Nephron progenitor cell (in vitro differentiated cells): ENCODE measurements at regions not wholly inside any gene's neighbourhood (a gene's known extent, or its start where the extent isn't known, plus 50 kb on each side); places are given as distances from the start of the nearest gene placed in this dataset.

Source experiments
- DNase-seq: peaks from one replicate; pipeline ENCODE4 v3.0.0; 2021
- H3K27ac Mint-ChIP-seq: 2 replicates; pipeline ENCODE4 v1.8.0; 2021; ENCODE audit warnings: mild to moderate bottlenecking, moderate library complexity, mixed read lengths
- H3K27me3 Mint-ChIP-seq: 2 replicates; pipeline ENCODE4 v1.8.0; 2021; ENCODE audit warnings: mild to moderate bottlenecking, low read depth, mixed read lengths; ENCODE audit not compliant: poor library complexity
- H3K36me3 Mint-ChIP-seq: 2 replicates; pipeline ENCODE4 v1.8.0; 2021; ENCODE audit warnings: low read depth, mixed read lengths
- H3K4me1 Mint-ChIP-seq: 2 replicates; pipeline ENCODE4 v1.8.0; 2021; ENCODE audit warnings: mixed read lengths
- H3K4me3 Mint-ChIP-seq: 2 replicates; pipeline ENCODE4 v1.8.0; 2021; ENCODE audit warnings: mild to moderate bottlenecking, moderate library complexity, mixed read lengths
- H3K9me3 Mint-ChIP-seq: 2 replicates; pipeline ENCODE4 v1.8.0; 2021; ENCODE audit warnings: mild to moderate bottlenecking, moderate library complexity, mixed read lengths
- TF ChIP-seq, protein P1 (sequence below): fragments of 200-600 bp; sonication (generic); IDR thresholded peaks from 2 replicates; pipeline ENCODE4 v1.5.0; 2021; ENCODE audit warnings: antibody characterized with exemption

DNA sequence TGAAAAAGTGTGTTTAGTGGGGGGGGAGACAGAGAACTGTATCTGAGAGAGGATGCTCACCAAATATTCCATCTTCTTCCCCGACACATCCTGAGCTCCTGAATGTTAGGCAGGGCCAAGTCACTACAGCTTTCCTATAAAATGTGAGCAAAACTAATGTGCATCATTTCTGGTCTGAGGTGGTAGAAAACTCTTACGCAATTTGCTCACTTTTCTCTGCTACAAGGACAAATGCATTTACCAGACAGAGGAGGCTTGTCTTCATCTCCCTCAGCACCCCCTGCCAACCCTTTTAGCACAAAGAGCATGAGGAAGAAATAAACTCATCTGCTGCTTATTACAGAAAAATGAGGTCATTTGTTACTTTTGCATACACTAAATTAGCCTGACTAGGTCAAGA, 554.0 kb downstream of the RNF144A start:
- H3K27me3 Mint-ChIP-seq: no peaks in the 10 kb centered on the region
- no peaks in the 10 kb centered on the region for H3K36me3 Mint-ChIP-seq
- DNase-seq: no peak
- H3K9me3 Mint-ChIP-seq: no peaks in the 10 kb centered on the region
- H3K4me3 Mint-ChIP-seq: no peak overlapping the region
- TF ChIP-seq, protein P1, sequence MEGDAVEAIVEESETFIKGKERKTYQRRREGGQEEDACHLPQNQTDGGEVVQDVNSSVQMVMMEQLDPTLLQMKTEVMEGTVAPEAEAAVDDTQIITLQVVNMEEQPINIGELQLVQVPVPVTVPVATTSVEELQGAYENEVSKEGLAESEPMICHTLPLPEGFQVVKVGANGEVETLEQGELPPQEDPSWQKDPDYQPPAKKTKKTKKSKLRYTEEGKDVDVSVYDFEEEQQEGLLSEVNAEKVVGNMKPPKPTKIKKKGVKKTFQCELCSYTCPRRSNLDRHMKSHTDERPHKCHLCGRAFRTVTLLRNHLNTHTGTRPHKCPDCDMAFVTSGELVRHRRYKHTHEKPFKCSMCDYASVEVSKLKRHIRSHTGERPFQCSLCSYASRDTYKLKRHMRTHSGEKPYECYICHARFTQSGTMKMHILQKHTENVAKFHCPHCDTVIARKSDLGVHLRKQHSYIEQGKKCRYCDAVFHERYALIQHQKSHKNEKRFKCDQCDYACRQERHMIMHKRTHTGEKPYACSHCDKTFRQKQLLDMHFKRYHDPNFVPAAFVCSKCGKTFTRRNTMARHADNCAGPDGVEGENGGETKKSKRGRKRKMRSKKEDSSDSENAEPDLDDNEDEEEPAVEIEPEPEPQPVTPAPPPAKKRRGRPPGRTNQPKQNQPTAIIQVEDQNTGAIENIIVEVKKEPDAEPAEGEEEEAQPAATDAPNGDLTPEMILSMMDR: no peak
- no peak overlapping the region for H3K27ac Mint-ChIP-seq
- H3K4me1 Mint-ChIP-seq: no peaks in the 10 kb centered on the region

DNA sequence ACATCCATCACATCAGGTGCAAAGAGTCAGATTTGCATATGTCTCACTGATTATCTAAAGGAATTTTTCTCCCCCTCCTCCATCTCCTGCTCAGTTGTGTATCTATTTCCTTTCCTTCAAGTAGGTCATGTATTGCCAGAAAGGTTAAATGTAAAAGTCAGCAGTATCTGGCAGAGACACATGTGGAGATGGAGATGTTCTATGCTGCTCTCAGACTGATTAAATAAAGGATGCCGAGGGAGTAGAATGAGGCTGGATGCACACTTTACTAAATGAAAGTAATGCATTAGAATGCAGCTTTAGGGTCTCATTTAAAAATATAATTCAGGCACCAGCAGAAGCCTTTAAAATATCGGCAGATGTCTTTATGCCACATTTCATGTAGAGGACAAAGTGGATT, 555.3 kb downstream of the RNF144A start:
- H3K27ac Mint-ChIP-seq: no peak overlapping the region
- DNase-seq: no peak
- no peaks in the 10 kb centered on the region for H3K27me3 Mint-ChIP-seq
- TF ChIP-seq, protein P1: no peak
- H3K36me3 Mint-ChIP-seq: no peaks in the 10 kb centered on the region
- H3K9me3 Mint-ChIP-seq: no peaks in the 10 kb centered on the region
- no peaks in the 10 kb centered on the region for H3K4me1 Mint-ChIP-seq
- H3K4me3 Mint-ChIP-seq: no peak overlapping the region

DNA sequence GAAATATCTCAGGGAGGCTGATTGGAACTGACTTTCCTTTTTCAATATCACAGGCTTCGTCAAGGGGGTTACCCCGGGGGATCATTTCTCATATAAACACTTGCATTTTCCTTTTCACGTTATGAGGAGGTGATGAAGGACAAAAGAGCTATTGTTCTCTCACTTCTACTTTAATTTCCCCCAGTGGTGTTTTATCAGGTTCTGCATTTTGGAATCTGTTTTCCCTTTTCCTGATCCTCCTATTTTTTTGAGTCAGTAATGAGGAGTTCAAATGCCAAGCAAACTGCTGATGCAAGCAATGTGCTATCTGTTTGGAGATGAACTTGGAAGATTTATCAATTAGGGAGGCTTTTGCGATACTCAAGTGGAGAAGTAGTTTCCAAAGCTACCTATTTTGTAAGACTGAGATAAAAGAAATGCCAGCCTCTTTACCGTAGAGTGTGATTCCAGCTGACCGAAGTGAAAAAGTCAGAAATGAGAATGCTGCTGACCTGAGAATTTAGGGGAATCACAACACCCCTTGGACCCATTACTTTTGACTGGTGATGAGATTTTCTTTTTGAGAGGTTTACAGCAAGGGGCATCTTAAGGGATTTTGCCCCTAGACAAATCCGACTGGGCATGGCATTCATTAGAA, 556.0 kb downstream of the RNF144A start:
- TF ChIP-seq, protein P1: no peak
- Mint-ChIP-seq H3K27me3 (no peaks in the 10 kb centered on the region), H3K27ac (no peak overlapping the region), H3K9me3 (no peaks in the 10 kb centered on the region), H3K4me1 (no peaks in the 10 kb centered on the region), H3K36me3 (no peaks in the 10 kb centered on the region), H3K4me3 (no peak overlapping the region)
- DNase-seq: no peak

DNA sequence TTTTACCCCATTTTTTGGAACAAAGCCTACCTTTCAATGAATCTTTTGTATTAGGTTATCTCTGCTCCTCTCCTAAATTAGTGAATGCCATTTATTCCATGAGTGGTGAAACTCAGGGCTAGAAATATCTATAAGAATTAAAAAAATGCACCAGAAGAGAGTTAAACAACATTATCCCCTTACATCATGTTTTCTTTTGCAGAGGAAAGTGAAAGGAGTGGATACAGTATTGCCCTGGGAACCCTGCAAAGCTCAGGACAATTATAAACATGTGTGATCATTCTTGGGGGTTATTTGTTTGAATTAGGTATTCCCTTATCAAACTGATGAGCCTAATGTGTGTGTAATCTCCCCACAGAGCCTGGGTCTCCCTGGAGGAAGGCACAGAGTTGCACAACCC, 559.2 kb downstream of the RNF144A start:
- H3K27ac Mint-ChIP-seq: no peak overlapping the region
- DNase-seq: no peak
- H3K36me3 Mint-ChIP-seq: no peaks in the 10 kb centered on the region
- H3K4me1 Mint-ChIP-seq: no peaks in the 10 kb centered on the region
- H3K4me3 Mint-ChIP-seq: no peak overlapping the region
- H3K9me3 Mint-ChIP-seq: peaks cover under 1% of the 10 kb centered on the region
- H3K27me3 Mint-ChIP-seq: peaks cover under 1% of the 10 kb centered on the region
- TF ChIP-seq, protein P1: no peak

DNA sequence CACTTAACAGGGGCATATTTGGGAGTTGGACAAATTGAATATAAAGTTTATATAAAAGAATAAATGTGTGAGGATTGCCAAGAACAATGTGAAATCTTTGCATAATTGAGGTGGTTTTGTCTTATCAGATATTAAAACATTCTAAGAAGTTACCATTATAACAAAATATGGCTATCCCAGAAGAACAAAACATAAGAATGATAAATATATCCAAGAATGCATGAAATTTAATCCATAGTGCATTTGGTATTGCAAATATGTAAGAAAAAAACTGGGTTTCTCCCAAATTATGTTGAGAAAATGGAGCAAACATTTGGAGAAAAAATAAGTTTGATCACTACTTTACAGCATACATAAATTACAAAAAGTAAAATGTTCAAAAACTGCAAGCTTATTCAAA, 562.4 kb downstream of the RNF144A start:
- Mint-ChIP-seq H3K4me3 (no peak overlapping the region), H3K9me3 (peaks cover 21% of the 10 kb centered on the region), H3K27ac (no peak overlapping the region), H3K36me3 (no peaks in the 10 kb centered on the region), H3K27me3 (peaks cover 4% of the 10 kb centered on the region), H3K4me1 (no peaks in the 10 kb centered on the region)
- no peak for DNase-seq
- TF ChIP-seq, protein P1: no peak

DNA sequence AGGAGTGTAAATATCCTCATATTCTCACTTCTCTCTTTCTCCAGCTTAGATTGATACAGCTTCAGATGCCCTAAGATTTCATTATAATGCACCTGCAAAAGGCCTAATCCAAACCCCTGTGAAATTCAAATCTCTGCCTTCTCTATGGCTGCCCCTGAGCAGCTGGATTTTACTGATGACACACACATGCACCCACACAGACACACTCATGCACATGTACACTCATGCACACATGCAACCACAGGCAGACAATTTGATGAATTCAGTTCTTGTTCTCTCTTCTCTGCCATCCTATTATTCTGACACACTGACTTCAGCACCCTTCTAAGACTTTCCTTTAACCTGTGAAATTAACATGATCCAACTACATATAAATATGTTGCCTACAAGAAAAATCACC, 563.2 kb downstream of the RNF144A start:
- TF ChIP-seq, protein P1: no peak
- Mint-ChIP-seq H3K9me3 (peaks cover 21% of the 10 kb centered on the region), H3K27ac (no peak overlapping the region)

More for the DNA sequence above, 563.2 kb downstream of the RNF144A start:
- no peaks in the 10 kb centered on the region for H3K36me3 Mint-ChIP-seq
- H3K4me3 Mint-ChIP-seq: no peak overlapping the region
- no peaks in the 10 kb centered on the region for H3K4me1 Mint-ChIP-seq
- peaks cover 4% of the 10 kb centered on the region for H3K27me3 Mint-ChIP-seq
- DNase-seq: no peak
